Mucosa of descending colon (tissue), 3 donors: ENCODE measurements at regions not wholly inside any gene's neighbourhood (a gene's known extent, or its start where the extent isn't known, plus 50 kb on each side); places are given as distances from the start of the nearest gene placed in this dataset.
A peak's percentile ranks its signal among the peaks of the same experiment; 100 is the strongest.

Source experiments
- ATAC-seq: fragments of 200-7000 bp; cut with Tn5 transposase; one replicate; pipeline ENCODE4 v1.9.1; 2020; ENCODE audit warnings: mild to moderate bottlenecking, moderate library complexity
- DNase-seq, 3 donors: peaks; one replicate each; pipeline ENCODE4 v3.0.0-alpha.2; 2020
- H3K36me3 ChIP-seq: fragments of 200-600 bp; one replicate; pipeline ENCODE4 v1.8.0; 2021; ENCODE audit warnings: low read depth, mild to moderate bottlenecking
- H3K4me1 ChIP-seq: fragments of 200-600 bp; one replicate; pipeline ENCODE4 v1.8.0; 2021; ENCODE audit warnings: low read depth, mild to moderate bottlenecking
- H3K4me3 ChIP-seq: fragments of 200-600 bp; one replicate; pipeline ENCODE4 v1.8.0; 2021; ENCODE audit warnings: mild to moderate bottlenecking
- H3K9me3 ChIP-seq: fragments of 200-600 bp; one replicate; pipeline ENCODE4 v1.8.0; 2021; ENCODE audit warnings: mild to moderate bottlenecking
- CTCF ChIP-seq: fragments of 200-600 bp; IDR thresholded peaks from one replicate; pipeline ENCODE4 v1.8.0; 2022; ENCODE audit warnings: antibody characterized with exemption, mild to moderate bottlenecking
- intact Hi-C, 2 donors: fragments of 100-400 bp; cut with DNase I in 1 of 2; cut with micrococcal nuclease in 1 of 2; formaldehyde crosslinking; loops; one replicate each; pipeline versions ENCODE4 v1.11.0 to v1.11.1; 2022; cut with DNase I, micrococcal nuclease
- donor health status: DM: no; HTN: no; CAD: no; lungs with moderate emphysema.
- donor health status: DM: no; HTN: no; CAD: no.
- donor health status: DM: no; HTN: yes; CAD: no.

- no peaks in the 10 kb centered on the region for H3K36me3 ChIP-seq
- no peak overlapping the region for H3K4me3 ChIP-seq
- ATAC-seq (no peak), DNase-seq (no peak)
- H3K9me3 ChIP-seq: no peaks in the 10 kb centered on the region
- intact Hi-C loops: no loop called here
- TF ChIP-seq CTCF: no peak
- no peaks in the 10 kb centered on the region for H3K4me1 ChIP-seq
Measured at GRCh38 chr7:49295146-49295545, 370.8 kb downstream of the CDC14C start.

- no peak for TF ChIP-seq CTCF
Measured at GRCh38 chr7:49297958-49298357, 373.6 kb downstream of the CDC14C start.

GRCh38 chr7:49308787-49309186 lies 384.4 kb downstream of the CDC14C start:
- ATAC-seq: no peak
- intact Hi-C loops: no loop called here
- H3K9me3 ChIP-seq: no peaks in the 10 kb centered on the region

More at GRCh38 chr7:49297958-49298357, 373.6 kb downstream of the CDC14C start:
- no peak for DNase-seq
- intact Hi-C loops: no loop called here
- Histone ChIP-seq H3K36me3 (no peaks in the 10 kb centered on the region), H3K4me1 (no peaks in the 10 kb centered on the region), H3K4me3 (no peak overlapping the region), H3K9me3 (no peaks in the 10 kb centered on the region)
- ATAC-seq: no peak

GRCh38 chr7:49320083-49320482 lies 395.7 kb downstream of the CDC14C start:
- TF ChIP-seq CTCF: no peak
- peak; percentile 59 for ATAC-seq
- DNase-seq: no peak
- no peak overlapping the region for H3K4me3 ChIP-seq
- intact Hi-C loops: no loop called here
- H3K4me1 ChIP-seq: peaks cover 7% of the 10 kb centered on the region
- H3K9me3 ChIP-seq: no peaks in the 10 kb centered on the region
- H3K36me3 ChIP-seq: no peaks in the 10 kb centered on the region

More at GRCh38 chr7:49308787-49309186, 384.4 kb downstream of the CDC14C start:
- H3K4me1 ChIP-seq: no peaks in the 10 kb centered on the region
- H3K36me3 ChIP-seq: no peaks in the 10 kb centered on the region
- TF ChIP-seq CTCF: no peak
- no peak for DNase-seq
- H3K4me3 ChIP-seq: no peak overlapping the region

- Histone ChIP-seq H3K4me1 (peaks cover 7% of the 10 kb centered on the region), H3K4me3 (no peak overlapping the region), H3K36me3 (no peaks in the 10 kb centered on the region), H3K9me3 (no peaks in the 10 kb centered on the region)
- TF ChIP-seq CTCF: no peak
- DNase-seq: no peak
- intact Hi-C loops: no loop called here
- no peak for ATAC-seq
Measured at GRCh38 chr7:49321843-49322242, 397.5 kb downstream of the CDC14C start.

GRCh38 chr7:49322476-49322875 lies 398.1 kb downstream of the CDC14C start:
- no peak overlapping the region for H3K4me3 ChIP-seq
- peaks cover 7% of the 10 kb centered on the region for H3K4me1 ChIP-seq
- intact Hi-C loops: no loop called here
- H3K9me3 ChIP-seq: no peaks in the 10 kb centered on the region
- ATAC-seq (no peak), DNase-seq (no peak)
- no peak for TF ChIP-seq CTCF
- H3K36me3 ChIP-seq: no peaks in the 10 kb centered on the region
